Mammary epithelial cell (primary cell): ENCODE measurements at regions not wholly inside any gene's neighbourhood (a gene's known extent, or its start where the extent isn't known, plus 50 kb on each side); places are given as distances from the start of the nearest gene placed in this dataset.

Source experiments
- CTCF ChIP-seq, 2 donors: IDR thresholded peaks in 1 of 2; conservative IDR thresholded peaks in 1 of 2; 2 replicates each; pipeline ENCODE4 v1.5.1; 2011 to 2012; ENCODE audit warnings: inconsistent platforms in 2 of 2, low read length in 2 of 2, mild to moderate bottlenecking in 2 of 2, control low read depth in 1 of 2, low read depth in 1 of 2; ENCODE audit not compliant: insufficient read depth in 1 of 2; ENCODE audit errors: extremely low read depth in 1 of 2
- EZH2 ChIP-seq: IDR thresholded peaks from 2 replicates; pipeline ENCODE4 v1.6.1; 2012; ENCODE audit warnings: low read length, inconsistent platforms, borderline replicate concordance

DNA sequence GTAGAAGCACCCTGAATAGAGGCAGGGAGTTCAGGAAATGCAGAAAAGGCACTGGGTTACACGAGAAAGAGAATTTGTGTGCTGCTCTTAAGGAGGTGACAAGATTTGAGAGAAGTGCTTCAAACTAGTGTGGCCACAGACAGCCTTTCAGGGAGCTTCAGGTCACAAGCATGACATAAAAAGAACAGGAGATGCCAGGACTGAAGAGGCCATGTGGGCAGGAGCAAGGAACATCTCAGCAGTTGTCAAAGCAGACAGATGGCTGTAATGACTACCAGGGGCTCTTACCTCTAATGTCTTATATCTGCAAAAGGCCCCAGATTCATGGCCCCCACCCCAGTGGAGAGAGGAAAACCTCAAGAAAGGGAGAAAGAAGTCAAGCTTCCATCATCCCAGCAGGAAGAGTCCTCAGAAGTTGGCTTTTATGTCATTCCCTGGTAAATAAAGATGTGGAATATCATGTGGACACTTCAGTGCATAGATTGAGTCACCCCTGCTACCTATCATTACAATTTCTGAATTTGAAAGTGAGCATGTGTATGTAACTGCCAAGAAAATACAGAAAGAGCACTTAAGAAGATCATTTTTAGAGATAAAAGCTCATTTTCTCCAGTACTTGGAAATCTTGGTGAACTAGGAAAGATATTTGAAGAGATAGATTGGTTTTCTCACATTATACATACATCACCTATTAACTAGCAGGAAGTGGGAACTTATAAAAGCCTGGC lies 214.4 kb upstream of the RORB start:
- TF ChIP-seq CTCF (conservative IDR thresholded peaks at IDR 0.05 in 1 of 2, IDR thresholded peaks at IDR 0.05 in 1 of 2; ENCODE audit: extremely low read depth in 1 of 2, insufficient read depth in 1 of 2, low read depth in 1 of 2, low read length in 2 of 2) (no peak), EZH2 (no peak)
